Dermis microvascular lymphatic vessel endothelial cell (primary cell): ENCODE measurements at regions not wholly inside any gene's neighbourhood (a gene's known extent, or its start where the extent isn't known, plus 50 kb on each side); places are given as distances from the start of the nearest gene placed in this dataset.

Experiments
- DNase-seq, 2 donors: peaks; one replicate each; pipeline versions ENCODE4 v3.0.0 to v3.0.0-alpha.2; 2010; ENCODE audit warnings: low read depth in 2 of 2

DNA sequence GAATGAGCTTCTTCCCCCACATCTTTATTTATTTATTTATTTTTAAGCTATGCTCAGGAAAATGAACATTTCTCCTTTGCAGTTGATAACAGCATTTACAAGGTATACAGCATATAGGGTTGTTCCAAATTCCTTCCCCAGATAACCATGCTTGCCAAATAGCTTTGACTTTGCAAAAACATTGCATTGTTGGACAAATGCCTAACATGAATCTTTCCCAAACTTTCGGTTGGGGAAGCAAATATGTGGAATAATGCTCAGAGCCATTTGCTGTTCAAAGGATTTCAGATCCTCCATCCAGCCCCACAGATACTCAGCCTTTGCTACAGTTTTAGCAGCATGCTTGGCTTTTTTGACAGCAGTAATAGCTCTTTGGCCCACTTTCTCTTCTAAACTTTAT, 127.2 kb upstream of the AGA start:
- no peak for DNase-seq

DNA sequence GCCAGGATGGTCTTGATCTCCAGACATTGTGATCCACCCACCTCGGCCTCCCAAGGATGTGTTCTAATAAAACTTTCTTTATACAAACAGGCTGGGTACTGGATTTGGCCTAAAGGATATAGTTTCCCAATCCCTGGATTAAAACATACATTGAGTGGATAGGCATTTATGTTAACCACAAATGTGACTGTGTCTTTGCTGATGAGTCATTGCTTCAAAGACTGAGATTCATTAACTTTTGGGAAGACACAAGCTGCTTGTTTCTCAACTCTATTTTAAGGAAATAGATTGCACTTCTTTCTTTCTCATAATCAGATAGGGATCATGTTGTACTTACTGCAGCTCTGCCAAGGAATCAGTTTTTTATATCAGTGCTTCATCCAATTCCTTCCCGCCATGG, 131.3 kb upstream of the AGA start:
- no peak for DNase-seq

DNA sequence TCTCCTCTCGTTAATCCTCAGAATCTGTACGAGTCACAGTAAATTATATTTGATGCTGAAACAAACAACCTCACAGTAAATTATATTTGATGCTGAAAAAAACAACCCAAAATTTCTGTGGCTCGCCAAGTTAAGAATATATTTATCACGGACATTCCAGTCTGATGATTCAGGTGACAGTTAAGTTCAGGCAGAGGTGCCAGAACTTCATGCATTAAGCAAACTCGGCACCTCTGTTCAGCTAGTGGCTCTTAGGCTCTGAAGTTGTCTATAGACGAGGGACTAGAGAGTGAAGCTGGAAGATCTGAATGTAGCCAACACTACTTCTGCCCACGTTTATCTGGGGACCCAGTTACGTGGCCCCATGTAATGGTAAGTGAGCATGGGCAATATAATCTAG, 132.2 kb upstream of the AGA start:
- DNase-seq: no peak

DNA sequence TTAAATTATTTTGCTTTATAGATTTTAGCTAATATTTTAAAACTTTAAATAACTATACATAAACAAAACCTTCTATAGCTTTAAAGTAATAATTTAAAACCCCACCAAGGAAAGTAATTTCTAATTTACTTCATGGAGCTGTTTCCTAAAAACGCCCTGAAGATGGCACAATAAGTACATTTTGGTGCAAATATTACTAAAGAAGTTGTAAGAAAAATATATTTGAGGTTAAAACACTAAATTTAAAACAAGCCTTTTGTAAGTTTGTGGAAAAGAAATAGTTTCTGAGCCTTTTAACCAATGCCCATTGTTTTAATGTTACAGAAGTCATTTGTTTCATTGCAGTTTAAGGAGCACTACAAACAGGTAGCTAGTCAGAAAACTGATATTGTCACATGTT, 137.4 kb upstream of the AGA start:
- DNase-seq: no peak

DNA sequence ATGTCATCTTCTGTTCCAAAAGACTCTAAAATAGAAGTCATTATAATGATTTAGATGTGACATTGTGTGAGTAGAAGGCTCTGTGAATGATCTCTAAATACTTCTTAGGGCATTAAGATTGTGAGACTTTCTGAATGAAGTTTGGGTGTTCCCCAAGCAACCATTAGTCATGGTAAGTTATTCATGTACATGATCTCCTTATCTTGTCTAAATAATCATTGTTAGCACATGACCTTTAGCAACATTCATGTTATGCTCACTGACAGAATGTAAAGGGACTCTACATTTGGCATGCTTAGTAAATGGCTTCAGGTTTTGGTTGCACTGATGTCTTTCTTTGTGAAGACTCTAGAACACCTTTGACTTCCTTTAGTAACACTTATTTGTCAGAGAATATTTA, 140.8 kb upstream of the AGA start:
- DNase-seq: no peak

DNA sequence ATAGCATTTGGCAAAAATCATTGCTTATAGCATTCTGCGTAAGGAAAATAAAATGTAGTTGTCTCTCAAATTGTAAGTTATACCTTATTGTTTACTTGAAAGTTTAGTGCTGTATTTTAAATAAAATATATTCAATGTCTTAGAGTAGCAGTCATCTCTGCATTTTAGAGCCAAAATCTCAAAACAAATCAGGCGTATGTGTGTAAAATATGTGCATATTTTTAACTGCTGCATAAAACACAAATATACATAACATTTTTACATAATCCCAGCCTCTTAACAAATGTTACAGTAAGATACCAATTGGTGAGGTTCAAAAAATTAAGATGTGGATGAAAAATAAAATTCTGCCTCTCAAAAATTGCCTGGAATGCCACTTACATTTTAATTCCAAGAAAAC, 145.8 kb upstream of the AGA start:
- no peak for DNase-seq

DNA sequence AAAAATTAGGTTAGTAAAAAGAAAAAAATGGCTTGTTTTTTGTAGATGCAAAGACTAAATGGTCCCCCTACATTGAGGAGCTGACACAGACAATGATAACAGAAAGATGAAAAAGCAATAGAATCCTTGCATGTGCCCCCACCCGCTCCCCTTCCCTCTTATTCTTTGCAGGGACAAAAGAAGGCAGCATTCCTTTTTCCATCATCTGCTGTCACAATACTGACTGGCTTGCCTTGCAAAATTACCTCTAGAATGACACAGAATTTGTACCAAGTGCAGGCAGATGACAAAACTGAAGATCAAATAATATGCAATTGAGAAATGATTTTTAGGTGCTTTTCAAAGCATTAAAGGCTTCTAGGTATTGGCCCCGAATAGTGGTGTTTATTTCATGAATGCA, 153.1 kb upstream of the AGA start:
- DNase-seq: no peak

DNA sequence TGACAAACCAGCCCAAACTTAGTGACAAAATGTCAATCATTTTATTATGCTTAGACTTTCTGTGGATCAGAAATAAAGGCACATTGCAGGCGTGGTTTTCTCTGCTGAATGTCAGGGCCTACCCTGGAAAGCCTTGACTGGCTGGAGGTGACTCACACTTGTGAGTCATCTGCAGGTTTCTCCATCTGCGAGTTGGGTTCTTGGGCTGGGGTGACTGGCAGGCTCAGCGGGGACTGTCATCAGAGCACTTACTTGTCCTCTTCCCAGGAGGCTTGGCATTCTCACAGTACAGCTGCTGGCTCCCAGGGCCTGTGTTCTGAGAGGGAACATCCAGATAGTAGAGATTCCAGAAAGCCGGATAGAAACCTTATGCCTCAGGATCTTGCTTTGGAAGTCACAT, 153.8 kb upstream of the AGA start:
- peak in 1 of 2 donors; percentile 26 for DNase-seq

DNA sequence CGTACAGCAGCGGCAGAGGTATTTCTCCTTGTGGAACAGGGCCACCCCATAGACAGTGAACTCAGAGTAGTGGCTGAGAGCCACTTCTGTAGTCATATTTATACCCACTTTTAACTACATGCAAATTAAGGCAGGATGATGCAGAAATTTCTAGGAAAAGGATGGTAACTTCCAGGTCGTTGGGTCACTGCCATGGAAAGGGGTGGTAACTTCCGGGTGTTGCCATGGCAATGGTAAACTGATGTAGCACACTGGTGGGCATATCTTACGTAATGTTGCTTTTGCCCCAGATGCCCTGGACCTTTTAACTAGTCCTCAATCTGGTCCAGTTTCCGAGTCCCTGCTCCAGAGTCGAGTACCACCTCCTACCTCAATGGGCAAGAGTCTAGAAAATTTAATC, 154.8 kb upstream of the AGA start:
- DNase-seq: no peak

DNA sequence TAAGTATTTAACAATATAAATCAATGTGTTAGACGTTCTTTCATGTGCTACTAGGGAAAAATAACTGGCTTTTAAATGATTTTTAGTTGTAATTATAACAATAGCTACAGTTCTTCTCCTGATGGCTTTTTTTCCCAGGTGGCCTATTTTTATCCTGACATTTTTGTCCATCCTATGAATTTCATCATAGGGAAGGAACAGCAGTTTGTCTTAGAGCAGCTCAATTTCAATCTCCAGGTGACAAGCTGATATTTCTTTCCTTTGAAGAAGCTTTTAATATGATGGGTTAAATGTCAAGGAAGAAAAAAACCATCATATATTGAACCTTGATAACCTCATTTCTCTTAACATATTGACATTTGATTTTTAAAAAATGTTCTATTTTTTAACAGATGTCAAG, 163.0 kb upstream of the AGA start:
- DNase-seq: no peak

DNA sequence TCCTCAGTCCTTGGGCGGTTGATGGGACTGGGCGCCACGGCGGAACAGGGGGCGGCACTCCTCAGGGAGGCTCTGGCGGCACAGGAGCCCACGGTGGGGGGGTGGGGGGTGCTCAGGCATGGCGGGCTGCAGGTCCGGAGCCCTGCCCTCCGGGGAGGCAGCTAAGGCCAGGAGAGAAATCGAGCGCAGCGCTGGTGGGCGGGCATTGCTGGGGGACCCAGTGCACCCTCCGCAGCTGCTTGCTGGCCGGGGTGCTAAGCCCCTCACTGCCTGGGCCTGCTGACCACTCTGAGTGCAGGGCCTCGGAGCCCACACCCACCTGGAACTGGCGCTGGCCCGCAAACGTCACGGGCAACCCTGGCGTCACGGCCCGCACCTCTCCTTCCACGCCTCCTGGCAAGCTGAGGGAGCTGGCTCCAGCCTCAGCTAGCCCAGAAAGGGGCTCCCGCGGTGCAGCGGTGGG, 164.9 kb upstream of the AGA start:
- DNase-seq: no peak

DNA sequence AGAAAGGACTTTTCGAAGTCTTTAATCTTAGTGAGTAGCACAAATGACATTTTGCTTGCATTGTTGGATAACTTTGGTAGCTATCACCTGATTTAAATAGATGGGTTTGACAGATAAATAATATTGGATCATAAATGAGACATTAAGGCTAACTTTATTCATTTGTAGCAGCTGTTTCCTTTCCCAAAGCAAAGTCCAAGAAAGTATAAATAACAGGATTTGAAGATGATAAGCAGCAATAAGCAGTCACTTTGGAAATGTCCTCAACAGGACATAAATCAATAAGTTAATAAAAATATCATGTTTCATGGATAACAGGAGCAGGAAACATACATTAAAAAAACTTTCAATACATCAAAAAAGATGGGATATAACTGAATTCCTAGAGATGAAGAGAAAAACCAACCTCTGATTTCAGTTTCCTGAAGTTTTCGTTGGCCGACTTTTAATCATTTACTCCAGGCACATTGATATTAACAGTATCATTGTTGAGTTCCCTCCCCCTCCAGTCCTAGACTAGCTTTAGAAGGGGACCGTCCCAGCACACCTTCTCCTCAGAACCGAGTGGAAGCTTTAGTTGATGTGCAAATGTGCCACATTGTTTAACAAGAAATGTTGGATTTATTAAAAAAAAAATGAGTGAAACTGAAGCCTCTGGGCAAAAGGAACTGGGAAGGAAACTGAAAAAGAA, 169.9 kb upstream of the AGA start:
- DNase-seq: peak in 1 of 2 donors; percentile 0

DNA sequence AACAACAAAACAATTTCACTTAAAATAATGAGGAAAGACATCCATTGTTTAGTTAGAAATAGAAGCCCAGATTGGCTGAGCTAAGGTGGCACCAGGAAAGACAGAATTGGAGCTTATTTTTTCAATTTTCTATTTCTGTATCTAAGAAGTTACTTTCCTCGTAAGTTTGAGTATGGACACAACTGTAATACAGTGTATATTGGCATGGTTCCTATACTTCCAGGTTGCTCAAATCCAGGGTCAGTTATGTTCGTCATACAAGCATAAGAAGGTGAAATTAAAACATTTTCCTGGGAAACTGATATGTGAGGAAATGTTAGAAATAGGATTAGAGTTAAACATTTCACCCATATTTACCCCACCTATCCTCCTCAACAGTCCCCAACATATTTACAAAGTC, 170.4 kb upstream of the AGA start:
- no peak for DNase-seq

DNA sequence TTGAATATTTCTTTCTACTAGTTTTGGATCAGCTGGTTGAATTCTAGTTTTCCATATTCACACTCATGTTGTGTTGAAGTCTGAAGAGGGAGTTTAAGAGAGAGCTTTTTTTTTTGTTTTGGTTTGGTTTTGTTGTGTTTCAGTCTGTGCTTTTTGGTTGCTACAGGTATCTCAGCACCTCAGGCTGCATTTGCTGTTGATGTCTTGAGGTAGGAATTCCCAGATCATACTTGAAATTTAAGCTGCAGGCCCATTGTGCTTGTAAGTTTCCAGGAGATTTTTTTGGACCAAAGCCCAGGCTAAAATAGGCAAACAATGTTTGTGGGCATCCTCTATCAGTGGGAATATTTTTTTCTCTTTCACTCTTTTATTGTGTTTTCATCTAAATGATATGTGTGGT, 190.2 kb upstream of the AGA start:
- peak in 1 of 2 donors; percentile 9 for DNase-seq

DNA sequence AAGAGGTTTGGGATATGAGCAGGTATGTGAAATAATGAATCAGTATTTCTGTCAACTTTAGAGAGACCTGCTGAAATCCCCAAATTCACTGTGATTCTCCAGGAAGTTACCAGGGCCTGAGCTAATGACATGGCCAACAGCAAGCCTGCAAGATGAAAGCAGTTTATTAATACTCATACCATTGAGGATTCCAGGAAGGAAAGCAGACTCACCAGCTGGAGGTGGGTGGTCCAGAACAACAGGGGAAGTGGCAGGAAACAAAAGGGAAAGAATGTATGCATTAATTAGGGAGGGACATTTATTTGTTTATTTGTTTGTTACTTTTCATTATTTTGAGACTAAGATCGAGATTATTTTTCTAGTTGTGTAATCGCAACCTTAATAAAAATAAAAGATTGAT, 196.6 kb upstream of the AGA start:
- DNase-seq: no peak

DNA sequence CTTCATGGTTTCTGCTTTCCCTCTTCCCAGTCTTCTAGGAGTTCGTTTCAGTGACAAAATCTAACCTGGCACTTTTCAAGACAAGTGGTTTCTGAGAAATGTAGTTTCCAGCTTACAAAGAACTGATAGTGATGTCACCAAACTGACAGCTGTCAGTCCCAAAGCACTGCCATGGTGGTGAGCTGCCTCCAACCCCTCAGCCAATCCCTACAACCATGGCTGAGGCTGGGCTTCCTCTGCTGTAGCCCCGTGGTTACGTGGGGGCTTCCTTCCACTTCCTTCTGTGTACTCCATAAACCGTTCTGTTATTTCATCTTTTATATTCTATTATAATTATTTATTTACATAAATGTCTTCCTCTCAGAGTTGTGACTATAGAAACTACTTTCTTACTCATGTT, 198.6 kb upstream of the AGA start:
- DNase-seq: no peak

DNA sequence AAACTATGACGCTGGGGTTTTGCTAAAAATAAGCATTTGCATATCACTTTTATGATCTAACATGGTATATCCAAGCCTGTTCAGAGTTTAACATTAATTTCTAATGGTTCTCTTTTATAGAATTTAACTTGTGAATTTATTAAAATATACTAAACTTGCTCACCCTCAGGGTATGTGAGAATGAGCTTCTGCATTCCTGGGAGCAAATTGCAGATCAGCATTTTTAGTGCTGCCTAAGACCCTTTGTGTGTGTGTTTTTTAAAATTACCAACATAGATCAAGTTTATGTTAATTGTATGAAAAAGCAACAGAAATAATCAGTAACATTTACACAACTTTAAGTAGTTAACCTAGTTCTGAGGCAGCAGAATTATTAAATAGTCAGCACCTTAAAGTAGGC, 218.0 kb upstream of the AGA start:
- DNase-seq: no peak

DNA sequence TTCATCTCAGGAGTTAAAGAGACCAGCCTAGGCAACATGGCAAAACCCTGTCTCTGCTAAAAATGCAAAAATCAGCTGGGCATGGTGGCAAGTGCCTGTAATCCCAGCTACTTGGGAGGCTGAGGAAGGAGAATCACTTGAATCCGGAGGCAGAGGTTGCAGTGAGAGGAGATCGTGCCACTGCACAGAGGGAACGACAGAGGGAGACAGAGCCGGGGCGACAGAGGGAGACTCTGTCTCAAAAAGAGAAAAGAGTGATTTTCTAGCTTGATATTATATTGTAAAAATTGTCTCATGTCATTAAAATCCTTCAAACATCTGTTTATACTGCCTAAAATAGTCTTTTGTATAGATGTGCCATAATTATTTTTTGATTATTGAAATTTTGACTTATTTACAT, 225.4 kb upstream of the AGA start:
- DNase-seq: no peak

DNA sequence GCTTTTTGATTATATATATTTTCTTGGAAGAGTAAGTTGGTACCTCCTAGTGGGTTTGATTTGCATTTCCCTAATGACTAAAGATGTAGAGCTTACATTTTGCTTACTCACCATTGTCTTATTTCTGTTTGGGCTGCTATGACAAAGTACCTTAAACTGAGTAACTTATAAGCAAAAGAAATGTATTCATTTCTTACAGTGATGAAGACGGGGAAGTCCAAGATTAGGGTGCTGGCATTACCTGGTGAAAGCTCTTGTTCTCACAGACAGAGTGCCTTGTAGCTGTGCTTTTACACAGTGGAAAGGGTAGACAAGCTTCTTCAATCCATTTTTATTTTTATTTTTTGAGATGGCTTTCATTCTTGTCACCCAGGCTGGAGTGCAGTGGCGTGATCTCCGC, 229.2 kb upstream of the AGA start:
- DNase-seq: no peak

DNA sequence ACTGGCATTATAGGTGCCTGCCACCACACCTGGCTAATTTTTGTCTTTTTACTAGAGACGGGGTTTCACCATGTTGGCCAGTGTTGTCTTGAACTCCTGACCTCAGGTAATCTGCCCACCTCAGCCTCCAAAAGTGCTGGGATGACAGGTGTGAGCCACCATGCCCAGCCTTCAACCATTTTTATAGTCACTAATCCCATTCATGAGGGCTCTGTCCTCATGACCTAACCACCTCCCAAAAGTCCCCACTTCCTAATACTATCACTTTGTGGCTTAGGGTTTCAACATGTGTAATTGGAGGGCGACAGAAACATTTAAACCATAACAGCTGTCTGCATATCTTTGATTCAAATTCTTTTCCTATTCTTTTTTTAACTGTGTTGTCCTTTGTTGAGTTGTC, 229.6 kb upstream of the AGA start:
- no peak for DNase-seq

DNA sequence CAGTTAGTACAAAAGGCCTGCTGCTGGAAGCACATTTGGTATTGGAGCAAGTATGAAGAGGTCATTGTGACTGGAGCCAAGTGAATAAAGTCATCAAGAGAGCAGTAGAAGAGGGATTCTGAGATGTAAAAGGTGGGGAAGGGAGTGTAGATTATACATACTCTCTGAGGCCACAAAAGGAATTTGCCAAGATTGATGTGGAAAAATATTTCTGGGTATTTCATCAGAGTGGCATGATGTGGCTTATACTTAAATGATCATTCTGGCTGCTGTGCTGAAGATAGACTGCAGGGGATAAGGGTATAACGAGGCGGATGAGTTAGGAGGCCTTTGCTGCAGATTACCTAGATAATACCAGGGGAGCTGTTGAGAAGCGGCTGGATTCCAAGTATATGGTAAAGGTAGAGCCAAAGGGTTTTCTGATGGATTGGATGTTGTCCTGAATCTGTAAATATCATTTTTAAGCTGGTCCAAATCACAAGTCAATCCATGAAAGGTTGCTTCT, 231.8 kb upstream of the AGA start:
- DNase-seq: no peak

DNA sequence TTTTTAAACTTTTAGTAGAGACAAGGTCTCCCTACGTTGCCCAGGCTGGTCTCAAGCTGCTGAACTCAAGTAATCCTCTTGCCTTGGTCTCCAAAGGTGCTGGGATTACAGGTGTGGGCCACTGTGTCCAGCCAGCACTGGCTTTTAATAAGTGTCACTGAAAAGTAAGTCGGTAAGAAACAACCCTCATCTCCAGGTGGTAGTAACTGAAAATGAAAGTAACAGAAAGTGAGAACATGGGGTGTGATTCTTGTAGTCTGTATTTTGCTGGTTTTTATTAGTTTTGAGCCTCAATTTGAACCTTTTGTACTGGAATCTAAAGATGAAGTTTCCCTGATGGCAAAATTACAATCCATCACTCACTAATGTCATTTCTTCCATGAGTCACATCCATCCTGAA, 238.1 kb upstream of the AGA start:
- no peak for DNase-seq

DNA sequence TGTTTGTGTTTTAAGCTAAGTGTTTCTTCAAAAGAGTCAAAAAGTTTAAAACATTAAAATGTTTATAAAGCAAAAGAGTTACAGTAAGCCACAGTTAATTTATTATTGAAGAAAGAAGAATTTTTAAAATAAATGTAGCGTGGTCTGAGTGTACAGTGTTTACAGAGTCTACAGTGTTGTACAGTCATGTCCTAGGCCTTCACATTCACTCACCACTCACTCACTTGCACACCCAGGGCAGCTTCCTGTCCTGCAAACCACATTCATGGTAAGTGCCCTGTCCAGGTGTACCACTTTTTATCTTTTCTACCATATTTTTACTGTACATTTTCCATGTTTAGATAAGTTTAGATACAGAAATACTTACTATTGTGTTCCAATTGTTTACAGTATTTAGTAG, 239.7 kb upstream of the AGA start:
- DNase-seq: no peak

DNA sequence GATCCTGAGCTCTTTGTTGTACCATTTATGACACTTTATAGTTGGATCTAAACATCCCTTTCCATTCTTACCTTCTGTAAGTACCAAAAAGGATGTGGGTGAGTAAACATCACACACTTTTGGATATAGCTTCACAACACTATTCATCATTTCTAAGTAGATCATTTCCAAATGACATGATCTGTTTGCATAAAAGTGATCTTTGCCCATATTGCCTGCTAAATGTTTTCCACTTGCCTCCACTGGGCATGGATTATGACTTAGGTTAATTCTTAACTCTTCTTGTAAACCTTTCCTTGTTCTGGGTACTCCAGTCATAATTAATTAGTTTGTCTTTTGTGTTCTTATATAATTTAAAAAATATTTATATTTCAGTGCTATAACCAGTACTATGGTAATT, 244.9 kb upstream of the AGA start:
- no peak for DNase-seq
